ENCODE measurements at regions not wholly inside any gene's neighbourhood (a gene's known extent, or its start where the extent isn't known, plus 50 kb on each side); places are given as distances from the start of the nearest gene placed in this dataset.

GRCh38 chr7:45511721-45512597 lies 62.2 kb upstream of the ADCY1 start:
- DNase-seq (ENCODE audit: low read depth in 3 of 3, low spot score in 1 of 3), result no peak

DNA sequence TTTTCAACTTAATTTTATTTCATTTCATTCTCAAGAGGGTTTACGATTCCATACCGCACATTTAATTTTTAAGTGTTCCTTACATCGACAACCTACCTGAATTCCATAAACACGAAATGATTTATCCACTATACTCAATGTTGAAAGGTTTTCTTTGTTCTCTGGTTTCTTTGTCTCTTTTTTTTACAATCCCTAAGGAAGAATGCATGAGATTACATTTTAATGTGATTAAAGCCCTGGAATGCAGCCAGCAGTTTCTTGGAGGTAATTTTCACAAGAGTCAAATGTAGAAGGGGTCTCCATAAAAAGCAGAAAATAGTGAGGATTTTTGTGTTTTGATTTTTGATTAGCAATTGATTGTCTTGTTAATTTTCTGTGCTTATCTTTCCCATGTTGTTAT lies 59.2 kb upstream of the ADCY1 start:
- no peak for DNase-seq (ENCODE audit: low read depth in 3 of 3, low spot score in 1 of 3)

GRCh38 chr7:45515346-45515745 lies 58.8 kb upstream of the ADCY1 start:
- DNase-seq (ENCODE audit: low read depth in 3 of 3, low spot score in 1 of 3), result no peak
